Right lobe of liver (tissue), 4 donors: ENCODE measurements at regions not wholly inside any gene's neighbourhood (a gene's known extent, or its start where the extent isn't known, plus 50 kb on each side); places are given as distances from the start of the nearest gene placed in this dataset.

ENCODE experiments used
- CTCF ChIP-seq, 4 donors: fragments of 200-600 bp in 3 of 4; fragments of 450-650 bp in 1 of 4; IDR thresholded peaks; one replicate each; pipeline versions ENCODE4 v1.5.1 to v1.8.0; 2016 to 2022; ENCODE audit warnings: antibody characterized with exemption in 4 of 4, mild to moderate bottlenecking in 2 of 4
- POLR2A ChIP-seq: fragments of 450-650 bp; IDR thresholded peaks from one replicate; pipeline ENCODE4 v1.6.1; 2017; ENCODE audit warnings: antibody characterized with exemption, mild to moderate bottlenecking
- donor health status: DM: no; HTN: no; CAD: no.
- donor health status: DM: no; HTN: no; CAD: no.
- donor health status: DM: no; HTN: yes; CAD: no.

- TF ChIP-seq POLR2A (no peak), CTCF (IDR thresholded peaks at IDR 0.05) (no peak)
Measured at GRCh38 chr19:30882411-30883005, 466.7 kb downstream of the TSHZ3 start.
